OCI-LY7 (cell line): ENCODE measurements at regions not wholly inside any gene's neighbourhood (a gene's known extent, or its start where the extent isn't known, plus 50 kb on each side); places are given as distances from the start of the nearest gene placed in this dataset.

Source experiments
- EZH2phosphoT487 ChIP-seq: fragments of 200-600 bp; sonication (generic); IDR thresholded peaks from 2 replicates; pipeline ENCODE4 v1.6.1; 2018; ENCODE audit warnings: low read depth, borderline replicate concordance, mild to moderate bottlenecking, mixed run types, antibody characterized with exemption, low read length, moderate library complexity, mixed read lengths
- TF ChIP-seq, protein P1 (sequence below): fragments of 200-600 bp; sonication (generic); conservative IDR thresholded peaks from 2 replicates; pipeline ENCODE4 v1.5.1; 2014; ENCODE audit warnings: mild to moderate bottlenecking, antibody characterized with exemption, low read length, moderate library complexity, mixed read lengths

DNA sequence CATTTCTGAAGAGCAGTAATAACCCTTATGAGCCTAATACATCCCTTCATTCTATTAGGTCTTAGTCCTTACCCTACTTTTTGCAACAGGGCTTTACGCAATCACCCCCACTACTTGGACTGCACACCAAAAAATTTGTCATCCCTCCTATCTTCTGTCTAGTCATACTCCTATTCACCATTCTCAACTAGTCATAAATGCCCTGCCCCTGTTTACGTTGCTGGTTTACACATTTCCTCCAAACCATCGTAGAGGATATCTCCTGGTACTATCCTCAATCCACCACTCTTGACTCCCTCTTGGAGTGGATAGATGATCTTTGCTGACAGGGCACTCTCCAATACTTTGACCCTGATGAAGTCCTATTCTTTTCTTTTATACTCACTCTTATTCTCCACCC lies 98.2 kb upstream of the CCNG1 start:
- TF ChIP-seq, protein P1, sequence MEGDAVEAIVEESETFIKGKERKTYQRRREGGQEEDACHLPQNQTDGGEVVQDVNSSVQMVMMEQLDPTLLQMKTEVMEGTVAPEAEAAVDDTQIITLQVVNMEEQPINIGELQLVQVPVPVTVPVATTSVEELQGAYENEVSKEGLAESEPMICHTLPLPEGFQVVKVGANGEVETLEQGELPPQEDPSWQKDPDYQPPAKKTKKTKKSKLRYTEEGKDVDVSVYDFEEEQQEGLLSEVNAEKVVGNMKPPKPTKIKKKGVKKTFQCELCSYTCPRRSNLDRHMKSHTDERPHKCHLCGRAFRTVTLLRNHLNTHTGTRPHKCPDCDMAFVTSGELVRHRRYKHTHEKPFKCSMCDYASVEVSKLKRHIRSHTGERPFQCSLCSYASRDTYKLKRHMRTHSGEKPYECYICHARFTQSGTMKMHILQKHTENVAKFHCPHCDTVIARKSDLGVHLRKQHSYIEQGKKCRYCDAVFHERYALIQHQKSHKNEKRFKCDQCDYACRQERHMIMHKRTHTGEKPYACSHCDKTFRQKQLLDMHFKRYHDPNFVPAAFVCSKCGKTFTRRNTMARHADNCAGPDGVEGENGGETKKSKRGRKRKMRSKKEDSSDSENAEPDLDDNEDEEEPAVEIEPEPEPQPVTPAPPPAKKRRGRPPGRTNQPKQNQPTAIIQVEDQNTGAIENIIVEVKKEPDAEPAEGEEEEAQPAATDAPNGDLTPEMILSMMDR = no peak
- no peak for TF ChIP-seq EZH2phosphoT487
